H9 (cell line): ENCODE measurements at regions not wholly inside any gene's neighbourhood (a gene's known extent, or its start where the extent isn't known, plus 50 kb on each side); places are given as distances from the start of the nearest gene placed in this dataset.

Source experiments
- DNase-seq: peaks from one replicate; pipeline ENCODE4 v3.0.0-alpha.2; 2017
- H2AFZ ChIP-seq: one replicate; pipeline ENCODE4 v1.6.1; 2013; ENCODE audit warnings: mild to moderate bottlenecking, low read length, control low read depth, moderate library complexity
- H2AK5ac ChIP-seq: 2 replicates; pipeline ENCODE4 v1.6.1; 2013; ENCODE audit warnings: low read length, control low read depth, mixed read lengths; ENCODE audit not compliant: insufficient read length
- H2BK120ac ChIP-seq: one replicate; pipeline ENCODE4 v1.6.1; 2013; ENCODE audit warnings: low read depth, mild to moderate bottlenecking, low read length, control low read depth, inconsistent platforms; ENCODE audit not compliant: poor library complexity, severe bottlenecking
- H2BK12ac ChIP-seq: 2 replicates; pipeline ENCODE4 v1.6.1; 2013; ENCODE audit warnings: low read length, control low read depth, mixed read lengths, low read depth; ENCODE audit not compliant: insufficient read length
- H2BK15ac ChIP-seq: 2 replicates; pipeline ENCODE4 v1.6.1; 2013; ENCODE audit warnings: low read depth, low read length, control low read depth
- H2BK20ac ChIP-seq: one replicate; pipeline ENCODE4 v1.6.1; 2013; ENCODE audit warnings: low read depth, mild to moderate bottlenecking, low read length, control low read depth, inconsistent platforms; ENCODE audit not compliant: poor library complexity, severe bottlenecking
- H2BK5ac ChIP-seq: 2 replicates; pipeline ENCODE4 v1.6.1; 2013; ENCODE audit warnings: low read length, control low read depth, mixed read lengths; ENCODE audit not compliant: insufficient read length
- H3K14ac ChIP-seq: 2 replicates; pipeline ENCODE4 v1.6.1; 2013; ENCODE audit warnings: low read length, control low read depth; ENCODE audit not compliant: insufficient read depth
- H3K18ac ChIP-seq: 2 replicates; pipeline ENCODE4 v1.6.1; 2013; ENCODE audit warnings: low read depth, mild to moderate bottlenecking, mixed read lengths, low read length, control low read depth; ENCODE audit not compliant: insufficient read length
- H3K23ac ChIP-seq: 2 replicates; pipeline ENCODE4 v1.6.1; 2013; ENCODE audit warnings: low read length, control low read depth, mixed read lengths, low read depth; ENCODE audit not compliant: insufficient read length
- H3K23me2 ChIP-seq: 2 replicates; pipeline ENCODE4 v1.6.1; 2013; ENCODE audit warnings: low read depth, mild to moderate bottlenecking, mixed read lengths, low read length, control low read depth; ENCODE audit not compliant: insufficient read length, poor library complexity, severe bottlenecking
- H3K27ac ChIP-seq: 2 replicates; pipeline ENCODE4 v1.5.1; 2013; ENCODE audit warnings: low read length, control low read depth, mixed read lengths, low read depth; ENCODE audit not compliant: insufficient read length
- H3K27me3 ChIP-seq: 2 replicates; pipeline ENCODE4 v1.6.1; 2013; ENCODE audit warnings: low read length, control low read depth, inconsistent platforms; ENCODE audit not compliant: insufficient read depth
- H3K4ac ChIP-seq: 2 replicates; pipeline ENCODE4 v1.6.1; 2013; ENCODE audit warnings: low read depth, mild to moderate bottlenecking, control low read depth, inconsistent platforms, low read length, moderate library complexity
- H3K4me1 ChIP-seq: 2 replicates; pipeline ENCODE4 v1.6.1; 2013; ENCODE audit warnings: low read length, control low read depth, inconsistent platforms; ENCODE audit not compliant: insufficient read depth
- H3K4me2 ChIP-seq: 2 replicates; pipeline ENCODE4 v1.6.1; 2013; ENCODE audit warnings: low read length, control low read depth, mixed read lengths; ENCODE audit not compliant: insufficient read length, insufficient read depth
- H3K56ac ChIP-seq: 2 replicates; pipeline ENCODE4 v1.6.1; 2013; ENCODE audit warnings: low read depth, mild to moderate bottlenecking, mixed read lengths, low read length, control low read depth; ENCODE audit not compliant: insufficient read length
- H3K79me1 ChIP-seq: 2 replicates; pipeline ENCODE4 v1.6.1; 2013; ENCODE audit warnings: low read depth, mild to moderate bottlenecking, moderate library complexity, low read length, control low read depth, inconsistent platforms; ENCODE audit not compliant: insufficient read depth, poor library complexity, severe bottlenecking
- H3K79me2 ChIP-seq: 2 replicates; pipeline ENCODE4 v1.6.1; 2013; ENCODE audit warnings: low read length, control low read depth, inconsistent platforms; ENCODE audit not compliant: insufficient read depth
- H3K9ac ChIP-seq: 2 replicates; pipeline ENCODE4 v1.6.1; 2013; ENCODE audit warnings: low read length, control low read depth, mixed read lengths; ENCODE audit not compliant: insufficient read length; ENCODE audit errors: extremely low read depth
- H3K9me3 ChIP-seq: one replicate; pipeline ENCODE4 v1.6.1; 2013; ENCODE audit warnings: low read depth, low read length, inconsistent platforms; ENCODE audit not compliant: control insufficient read depth
- H3T11ph ChIP-seq: one replicate; pipeline ENCODE4 v1.6.1; 2013; ENCODE audit warnings: mild to moderate bottlenecking, low read length, control low read depth, inconsistent platforms
- H4K20me1 ChIP-seq: one replicate; pipeline ENCODE4 v1.6.1; 2013; ENCODE audit not compliant: control insufficient read depth, insufficient read length, insufficient read depth
- H4K5ac ChIP-seq: 2 replicates; pipeline ENCODE4 v1.6.1; 2013; ENCODE audit warnings: low read depth, mild to moderate bottlenecking, mixed read lengths, low read length, control low read depth; ENCODE audit not compliant: insufficient read length
- H4K8ac ChIP-seq: replicated peaks from 2 replicates; pipeline ENCODE4 v1.6.1; 2013; ENCODE audit warnings: low read length, control low read depth, mixed read lengths, low read depth; ENCODE audit not compliant: insufficient read length
- H4K91ac ChIP-seq: 2 replicates; pipeline ENCODE4 v1.6.1; 2013; ENCODE audit warnings: low read depth, mild to moderate bottlenecking, moderate library complexity, mixed read lengths, low read length, control low read depth; ENCODE audit not compliant: insufficient read length
- H3K27ac Mint-ChIP-seq, 3 experiments: 2 replicates in 2 of 3; 3 replicates in 1 of 3; pipeline ENCODE4 v1.8.0; 2020 to 2021; ENCODE audit warnings: mixed read lengths in 3 of 3, mild to moderate bottlenecking in 1 of 3, moderate library complexity in 1 of 3
- H3K27me3 Mint-ChIP-seq: 2 replicates; pipeline ENCODE4 v1.8.0; 2021; ENCODE audit warnings: low read depth, mild to moderate bottlenecking, moderate library complexity, mixed read lengths
- H3K36me3 Mint-ChIP-seq, 3 experiments: 2 replicates in 2 of 3; 3 replicates in 1 of 3; pipeline ENCODE4 v1.8.0; 2020 to 2021; ENCODE audit warnings: low read depth in 3 of 3, mixed read lengths in 3 of 3; ENCODE audit not compliant: insufficient read depth in 1 of 3
- H3K4me1 Mint-ChIP-seq, 2 experiments: 2 replicates each; pipeline ENCODE4 v1.8.0; 2020; ENCODE audit warnings: mixed read lengths in 2 of 2
- H3K4me3 Mint-ChIP-seq, 2 experiments: 2 replicates in 1 of 2; 3 replicates in 1 of 2; pipeline ENCODE4 v1.8.0; 2020 to 2021; ENCODE audit warnings: mild to moderate bottlenecking in 2 of 2, mixed read lengths in 2 of 2, moderate library complexity in 1 of 2
- H3K9me3 Mint-ChIP-seq, 2 experiments: 2 replicates in 1 of 2; 3 replicates in 1 of 2; pipeline ENCODE4 v1.8.0; 2020; ENCODE audit warnings: mild to moderate bottlenecking in 2 of 2, mixed read lengths in 2 of 2, moderate library complexity in 1 of 2
- WGBS: extraction: QIAGEN DNeasy Blood & Tissue Kit; methylation state at CpG from one replicate; pipeline ENCODE4 v1.1.7; 2013; ENCODE audit warnings: missing lambda C conversion rate, low lambda C conversion rate, mixed read lengths; ENCODE audit not compliant: insufficient read length; ENCODE audit errors: extremely low coverage; 5-methylcytosine and 5-hydroxymethylcytosine counted together
- TF ChIP-seq, protein P1 (sequence below): fragments of 200-600 bp; sonication (generic); conservative IDR thresholded peaks from 3 replicates; pipeline ENCODE4 v1.8.0; 2021; ENCODE audit warnings: antibody characterized with exemption, mild to moderate bottlenecking

DNA sequence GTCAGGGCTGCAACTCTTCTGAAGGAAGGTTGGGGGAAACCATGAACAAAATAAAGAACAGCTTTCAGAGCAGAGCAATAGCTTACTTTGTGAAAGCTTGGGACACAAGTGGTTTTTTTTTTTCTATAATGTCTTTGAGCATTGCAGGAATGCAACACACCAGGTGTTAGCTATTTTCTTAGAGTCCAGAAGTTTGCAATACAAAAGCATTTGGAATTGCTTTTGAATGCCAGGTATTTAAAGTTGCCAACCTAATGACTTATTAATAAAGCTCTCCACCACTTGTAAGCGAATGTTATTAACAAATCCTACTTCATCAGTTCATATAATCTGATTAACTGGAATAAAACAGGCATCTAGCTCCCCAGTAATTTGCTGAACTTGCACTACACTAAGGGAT, 172.6 kb downstream of the NUFIP1 start:
- H3K9ac ChIP-seq, result no peak overlapping the region
- H3K79me2 ChIP-seq, result no peaks in the 10 kb centered on the region
- H3K23me2 ChIP-seq, result no peaks in the 10 kb centered on the region
- H3K4ac ChIP-seq, result no peak overlapping the region
- Mint-ChIP-seq H3K36me3 (no peaks in the 10 kb centered on the region), H3K9me3 (no peaks in the 10 kb centered on the region), H3K27me3 (peaks cover 2% of the 10 kb centered on the region), H3K4me3 (no peak overlapping the region), H3K4me1 (peaks cover 30 to 33% of the 10 kb centered on the region in 2 experiments), H3K27ac (no peak overlapping the region)
- H4K8ac ChIP-seq, result no peak overlapping the region
- TF ChIP-seq, protein P1, sequence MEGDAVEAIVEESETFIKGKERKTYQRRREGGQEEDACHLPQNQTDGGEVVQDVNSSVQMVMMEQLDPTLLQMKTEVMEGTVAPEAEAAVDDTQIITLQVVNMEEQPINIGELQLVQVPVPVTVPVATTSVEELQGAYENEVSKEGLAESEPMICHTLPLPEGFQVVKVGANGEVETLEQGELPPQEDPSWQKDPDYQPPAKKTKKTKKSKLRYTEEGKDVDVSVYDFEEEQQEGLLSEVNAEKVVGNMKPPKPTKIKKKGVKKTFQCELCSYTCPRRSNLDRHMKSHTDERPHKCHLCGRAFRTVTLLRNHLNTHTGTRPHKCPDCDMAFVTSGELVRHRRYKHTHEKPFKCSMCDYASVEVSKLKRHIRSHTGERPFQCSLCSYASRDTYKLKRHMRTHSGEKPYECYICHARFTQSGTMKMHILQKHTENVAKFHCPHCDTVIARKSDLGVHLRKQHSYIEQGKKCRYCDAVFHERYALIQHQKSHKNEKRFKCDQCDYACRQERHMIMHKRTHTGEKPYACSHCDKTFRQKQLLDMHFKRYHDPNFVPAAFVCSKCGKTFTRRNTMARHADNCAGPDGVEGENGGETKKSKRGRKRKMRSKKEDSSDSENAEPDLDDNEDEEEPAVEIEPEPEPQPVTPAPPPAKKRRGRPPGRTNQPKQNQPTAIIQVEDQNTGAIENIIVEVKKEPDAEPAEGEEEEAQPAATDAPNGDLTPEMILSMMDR, result no peak
- no peaks in the 10 kb centered on the region for H3K9me3 ChIP-seq
- no peak overlapping the region for H2BK12ac ChIP-seq
- H2BK20ac ChIP-seq, result no peak overlapping the region
- DNase-seq, result no peak
- H3T11ph ChIP-seq, result no peak overlapping the region
- no peak overlapping the region for H2BK120ac ChIP-seq
- H3K4me2 ChIP-seq, result no peak overlapping the region
- no peak overlapping the region for H3K23ac ChIP-seq
- H2BK15ac ChIP-seq, result no peak overlapping the region
- H3K27me3 ChIP-seq, result no peaks in the 10 kb centered on the region
- no peak overlapping the region for H4K5ac ChIP-seq
- no peaks in the 10 kb centered on the region for H4K20me1 ChIP-seq
- no peak overlapping the region for H2AFZ ChIP-seq
- no peak overlapping the region for H3K56ac ChIP-seq
- H3K18ac ChIP-seq, result no peak overlapping the region
- no peak overlapping the region for H3K27ac ChIP-seq
- WGBS, result no CpG with 5 or more reads among the region's 1 CpG
- no peak overlapping the region for H2AK5ac ChIP-seq
- H3K4me1 ChIP-seq, result peaks cover 20% of the 10 kb centered on the region; the same call in 1 of the 2 replicates
- no peak overlapping the region for H3K14ac ChIP-seq
- no peaks in the 10 kb centered on the region for H3K79me1 ChIP-seq
- H4K91ac ChIP-seq, result no peak overlapping the region
- no peak overlapping the region for H2BK5ac ChIP-seq
